ENCODE measurements at regions not wholly inside any gene's neighbourhood (a gene's known extent, or its start where the extent isn't known, plus 50 kb on each side); places are given as distances from the start of the nearest gene placed in this dataset.

DNA sequence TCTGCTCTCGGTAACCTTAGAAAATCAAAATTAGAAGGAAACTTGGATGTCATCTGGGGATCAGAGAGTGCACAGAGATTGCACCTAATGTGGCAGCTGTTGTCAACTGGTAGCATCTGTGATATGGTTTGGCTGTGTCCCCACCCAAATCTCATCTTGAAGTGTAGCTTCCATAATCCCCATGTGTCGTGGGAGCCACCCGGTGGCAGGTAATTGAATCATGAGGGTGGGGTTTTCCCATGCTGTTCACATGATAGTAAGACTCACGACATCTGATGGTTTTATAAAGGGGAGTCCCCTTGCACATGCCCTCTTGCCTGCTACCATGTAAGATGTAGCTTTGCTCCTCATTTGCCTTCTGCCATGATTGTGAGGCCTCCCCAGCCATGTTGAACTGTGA, 127.7 kb upstream of the SRRM4 start:
- in situ Hi-C loops (cut with MboI; ENCODE audit: low pct_unique_long_range_greater_than_20kb, low sequenced_read_pairs, unreplicated experiment) = no loop called here
- DNase-seq (ENCODE audit: low spot score) = no peak
- TF ChIP-seq, protein P1, sequence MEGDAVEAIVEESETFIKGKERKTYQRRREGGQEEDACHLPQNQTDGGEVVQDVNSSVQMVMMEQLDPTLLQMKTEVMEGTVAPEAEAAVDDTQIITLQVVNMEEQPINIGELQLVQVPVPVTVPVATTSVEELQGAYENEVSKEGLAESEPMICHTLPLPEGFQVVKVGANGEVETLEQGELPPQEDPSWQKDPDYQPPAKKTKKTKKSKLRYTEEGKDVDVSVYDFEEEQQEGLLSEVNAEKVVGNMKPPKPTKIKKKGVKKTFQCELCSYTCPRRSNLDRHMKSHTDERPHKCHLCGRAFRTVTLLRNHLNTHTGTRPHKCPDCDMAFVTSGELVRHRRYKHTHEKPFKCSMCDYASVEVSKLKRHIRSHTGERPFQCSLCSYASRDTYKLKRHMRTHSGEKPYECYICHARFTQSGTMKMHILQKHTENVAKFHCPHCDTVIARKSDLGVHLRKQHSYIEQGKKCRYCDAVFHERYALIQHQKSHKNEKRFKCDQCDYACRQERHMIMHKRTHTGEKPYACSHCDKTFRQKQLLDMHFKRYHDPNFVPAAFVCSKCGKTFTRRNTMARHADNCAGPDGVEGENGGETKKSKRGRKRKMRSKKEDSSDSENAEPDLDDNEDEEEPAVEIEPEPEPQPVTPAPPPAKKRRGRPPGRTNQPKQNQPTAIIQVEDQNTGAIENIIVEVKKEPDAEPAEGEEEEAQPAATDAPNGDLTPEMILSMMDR (IDR thresholded peaks at IDR 0.05; ENCODE audit: extremely low read depth, insufficient read depth, missing control alignments) = no peak

DNA sequence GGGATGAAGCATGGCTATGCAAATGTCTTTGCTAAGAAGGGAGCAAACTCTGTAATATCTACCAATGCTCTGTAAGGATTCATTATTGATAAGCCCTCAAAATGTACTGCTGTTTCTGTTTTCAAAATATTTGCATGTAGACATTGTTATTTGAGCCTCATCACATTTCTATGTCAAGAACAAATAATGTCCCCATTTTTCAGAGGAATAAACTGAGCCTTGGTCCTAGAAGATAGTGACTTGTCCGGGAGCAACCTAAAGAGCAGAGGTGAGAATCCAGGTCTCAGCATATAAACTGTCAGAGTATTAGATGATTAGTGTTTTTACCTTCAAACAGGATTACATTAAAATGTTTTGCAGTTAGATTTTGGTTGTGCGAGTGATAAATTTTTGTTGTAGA, 125.5 kb upstream of the SRRM4 start:
- no peak for DNase-seq (ENCODE audit: low spot score)
- TF ChIP-seq, protein P1 (IDR thresholded peaks at IDR 0.05; ENCODE audit: extremely low read depth, insufficient read depth, missing control alignments) = no peak
- in situ Hi-C loops (cut with MboI; ENCODE audit: low pct_unique_long_range_greater_than_20kb, low sequenced_read_pairs, unreplicated experiment) = no loop called here

DNA sequence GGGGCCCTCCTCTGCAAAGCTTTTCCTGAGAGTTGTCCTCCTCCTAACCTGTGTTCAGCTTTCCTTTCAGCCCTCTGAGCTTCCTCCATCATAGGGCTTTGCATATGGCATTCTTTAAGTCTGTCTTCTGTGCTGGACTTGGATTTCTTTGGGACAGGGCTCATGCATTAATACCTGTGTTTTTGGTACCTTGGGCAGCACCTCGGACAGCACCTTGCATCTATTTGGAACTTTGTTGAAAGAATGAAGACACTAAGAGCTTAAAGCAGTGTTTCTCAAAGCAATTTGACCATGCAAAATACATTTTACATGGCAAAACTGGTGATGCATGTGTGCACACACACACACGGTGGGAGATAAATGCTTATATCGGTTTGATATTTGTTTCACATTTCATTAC, 115.0 kb upstream of the SRRM4 start:
- in situ Hi-C loops (cut with MboI; ENCODE audit: low pct_unique_long_range_greater_than_20kb, low sequenced_read_pairs, unreplicated experiment) = no loop called here
- DNase-seq (ENCODE audit: low spot score) = no peak
- TF ChIP-seq, protein P1 (IDR thresholded peaks at IDR 0.05; ENCODE audit: extremely low read depth, insufficient read depth, missing control alignments) = no peak

DNA sequence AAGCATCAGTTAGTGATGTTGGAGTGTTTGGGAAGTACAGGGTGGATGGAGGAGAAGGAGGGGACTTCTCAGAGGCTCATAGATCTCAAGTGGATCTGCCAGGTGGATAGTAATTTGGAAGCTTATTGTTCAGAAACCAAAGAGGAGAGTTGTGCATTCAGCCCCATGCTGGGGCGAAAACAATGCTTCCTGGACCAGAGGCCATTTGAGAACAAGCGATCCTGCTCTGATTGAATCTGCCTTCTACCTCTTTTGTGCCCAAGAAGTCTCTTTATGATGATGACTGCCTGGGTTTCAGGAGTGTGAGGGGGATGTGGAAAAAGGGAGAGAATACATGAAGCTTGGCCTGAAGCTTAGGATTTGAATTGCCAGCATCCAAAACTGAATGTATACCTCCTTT, 110.8 kb upstream of the SRRM4 start:
- DNase-seq (ENCODE audit: low spot score) = no peak
- in situ Hi-C loops (cut with MboI; ENCODE audit: low pct_unique_long_range_greater_than_20kb, low sequenced_read_pairs, unreplicated experiment) = no loop called here
- TF ChIP-seq, protein P1 (IDR thresholded peaks at IDR 0.05; ENCODE audit: extremely low read depth, insufficient read depth, missing control alignments) = no peak

DNA sequence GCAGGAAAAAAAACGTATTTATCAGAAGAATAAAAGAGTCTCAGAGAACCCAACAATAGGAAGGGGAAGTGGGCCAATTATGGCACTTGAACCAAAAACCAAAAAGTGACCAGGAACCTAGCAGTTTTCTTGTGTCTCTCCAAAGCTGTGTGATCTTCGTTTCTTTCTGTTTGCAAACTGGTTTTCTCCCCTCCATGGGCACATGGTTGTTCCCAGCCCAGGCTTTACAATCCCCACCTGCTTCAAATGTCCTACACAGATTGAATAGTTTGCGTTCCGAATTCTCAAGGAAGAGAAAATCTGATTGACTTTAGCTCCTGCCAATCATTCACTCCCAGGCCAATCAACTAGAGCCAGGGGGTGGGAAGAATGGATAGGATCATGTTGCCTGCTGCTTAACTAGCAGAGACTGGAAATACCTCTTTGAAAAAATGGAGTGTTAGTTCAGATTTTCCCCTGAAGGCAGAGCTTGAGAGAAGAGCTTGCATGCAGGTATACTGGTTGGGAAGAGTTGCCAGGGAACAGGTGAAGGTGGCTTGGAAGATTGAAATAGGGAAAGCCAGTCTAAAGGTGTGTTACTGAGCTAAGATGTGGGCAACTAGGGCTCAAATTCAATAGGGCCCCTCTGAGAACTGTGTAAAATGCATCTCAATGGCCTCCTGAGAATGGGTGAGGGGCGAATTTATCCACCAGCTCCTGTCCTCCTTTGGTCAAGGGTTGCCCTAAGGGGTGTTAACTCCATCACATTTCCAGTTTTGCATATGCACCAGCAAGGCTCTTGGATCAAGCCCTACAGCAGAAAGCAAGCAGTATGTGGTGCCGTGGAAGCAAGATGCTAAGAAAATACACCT, 106.4 kb upstream of the SRRM4 start:
- TF ChIP-seq, protein P1 (IDR thresholded peaks at IDR 0.05; ENCODE audit: extremely low read depth, insufficient read depth, missing control alignments) = no peak
- DNase-seq (ENCODE audit: low spot score) = no peak
- in situ Hi-C loops (cut with MboI; ENCODE audit: low pct_unique_long_range_greater_than_20kb, low sequenced_read_pairs, unreplicated experiment) = no loop called here

DNA sequence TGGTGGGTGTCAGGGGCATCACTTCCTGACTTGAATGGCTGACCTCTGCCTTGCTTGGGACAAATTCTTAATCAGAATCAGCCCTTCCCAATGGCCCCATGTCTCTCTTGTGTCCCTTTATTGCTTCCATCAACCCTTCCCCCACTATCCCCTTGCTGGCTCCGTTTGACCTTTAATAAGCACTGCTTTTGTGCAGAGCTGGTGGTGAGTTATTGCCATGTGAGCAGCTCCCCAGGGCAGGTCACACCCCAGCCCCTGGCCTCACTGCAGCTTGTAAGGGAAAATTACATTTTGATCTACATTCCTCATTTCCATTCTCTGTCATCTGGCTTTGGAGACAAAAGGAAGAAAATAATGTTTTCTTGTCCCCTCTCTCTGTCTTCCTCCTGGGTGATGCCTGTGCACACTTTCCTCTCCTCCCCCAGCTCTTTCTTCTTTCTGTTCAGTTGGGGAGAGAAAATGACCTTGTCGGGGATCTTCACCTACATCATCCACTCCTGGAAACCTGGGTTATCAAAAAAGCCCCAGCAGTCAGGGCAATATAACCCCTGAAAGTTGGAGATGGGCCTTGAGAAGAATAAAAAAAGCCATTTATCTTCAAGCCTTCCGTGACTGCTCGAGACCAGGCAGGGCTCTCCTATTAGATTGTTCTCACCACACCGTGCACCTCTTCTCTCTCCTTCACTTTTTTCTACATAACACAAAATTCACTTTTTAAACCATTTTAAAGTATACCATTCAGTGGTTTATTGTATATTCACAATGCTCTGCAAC, 100.4 kb upstream of the SRRM4 start:
- no peak for DNase-seq (ENCODE audit: low spot score)
- TF ChIP-seq, protein P1 (IDR thresholded peaks at IDR 0.05; ENCODE audit: extremely low read depth, insufficient read depth, missing control alignments) = no peak
- in situ Hi-C loops (cut with MboI; ENCODE audit: low pct_unique_long_range_greater_than_20kb, low sequenced_read_pairs, unreplicated experiment) = no loop called here

Data from GM13977 (cell line).